Inferior parietal cortex (tissue), 1 donor: ENCODE measurements at regions not wholly inside any gene's neighbourhood (a gene's known extent, or its start where the extent isn't known, plus 50 kb on each side); places are given as distances from the start of the nearest gene placed in this dataset.
"Not testable (repeated sequence)": the region's sequence is repeated elsewhere in the genome, so short reads cannot be mapped to it uniquely, and the experiment has no call there.

Source experiments
- DNase-seq: peaks from one replicate; pipeline ENCODE4 v3.0.0-alpha.2; 2016; ENCODE audit errors: extremely low spot score

GRCh38 chr17:71760062-71760720 lies 360.6 kb upstream of the SOX9 start:
- no peak for DNase-seq

- no peak for DNase-seq
Measured at GRCh38 chr17:71762526-71762925, 358.3 kb upstream of the SOX9 start.

GRCh38 chr17:71764505-71764904 lies 356.3 kb upstream of the SOX9 start:
- DNase-seq: no peak

GRCh38 chr17:71765437-71765836 lies 355.4 kb upstream of the SOX9 start:
- DNase-seq: no peak

GRCh38 chr17:71769850-71770249 lies 351.0 kb upstream of the SOX9 start:
- no peak for DNase-seq

GRCh38 chr17:71777048-71777640 lies 343.7 kb upstream of the SOX9 start:
- DNase-seq: no peak

- DNase-seq: no peak
Measured at GRCh38 chr17:71779482-71779881, 341.3 kb upstream of the SOX9 start.

GRCh38 chr17:71780596-71780995 lies 340.2 kb upstream of the SOX9 start:
- DNase-seq: no peak

- DNase-seq: not testable (repeated sequence)
Measured at GRCh38 chr17:71782021-71782420, 338.8 kb upstream of the SOX9 start.

- peak; percentile 27 for DNase-seq
Measured at GRCh38 chr17:71790791-71791190, 330.0 kb upstream of the SOX9 start.

GRCh38 chr17:71791311-71791710 lies 329.5 kb upstream of the SOX9 start:
- DNase-seq: no peak

- DNase-seq: no peak
Measured at GRCh38 chr17:71792966-71793365, 327.9 kb upstream of the SOX9 start.

GRCh38 chr17:71793518-71793917 lies 327.3 kb upstream of the SOX9 start:
- DNase-seq: no peak

GRCh38 chr17:71798701-71799100 lies 322.1 kb upstream of the SOX9 start:
- DNase-seq: no peak

GRCh38 chr17:71799657-71800056 lies 321.2 kb upstream of the SOX9 start:
- DNase-seq: no peak

GRCh38 chr17:71801301-71801700 lies 319.5 kb upstream of the SOX9 start:
- DNase-seq: peak; percentile 41

- DNase-seq: no peak
Measured at GRCh38 chr17:71802663-71803062, 318.2 kb upstream of the SOX9 start.

GRCh38 chr17:71803656-71804284 lies 317.1 kb upstream of the SOX9 start:
- DNase-seq: no peak

- DNase-seq: no peak
Measured at GRCh38 chr17:71809537-71809936, 311.3 kb upstream of the SOX9 start.

- not testable (repeated sequence) for DNase-seq
Measured at GRCh38 chr17:71813861-71814260, 307.0 kb upstream of the SOX9 start.

- no peak for DNase-seq
Measured at GRCh38 chr17:71821511-71821910, 299.3 kb upstream of the SOX9 start.

- no peak for DNase-seq
Measured at GRCh38 chr17:71824671-71825070, 296.1 kb upstream of the SOX9 start.

GRCh38 chr17:71825687-71826086 lies 295.1 kb upstream of the SOX9 start:
- no peak for DNase-seq
